WTC11 (cell line): ENCODE measurements at regions not wholly inside any gene's neighbourhood (a gene's known extent, or its start where the extent isn't known, plus 50 kb on each side); places are given as distances from the start of the nearest gene placed in this dataset.

Experiments
- AR ChIP-seq: fragments of 250-450 bp; sonication (Bioruptor Pico); IDR thresholded peaks from 2 replicates; pipeline ENCODE4 v1.9.0; 2021; ENCODE audit warnings: mild to moderate bottlenecking
- CBFB ChIP-seq: sonication (generic); formaldehyde crosslinking; IDR thresholded peaks from 2 replicates; pipeline ENCODE4 v1.8.1; 2022; ENCODE audit warnings: mild to moderate bottlenecking, low read depth, missing genetic modification reagents
- KAT7 ChIP-seq: sonication (generic); formaldehyde crosslinking; IDR thresholded peaks from 2 replicates; pipeline ENCODE4 v1.8.1; 2023; ENCODE audit warnings: missing genetic modification reagents, mild to moderate bottlenecking, borderline replicate concordance
- MAX ChIP-seq: sonication (generic); formaldehyde crosslinking; IDR thresholded peaks from 2 replicates; pipeline ENCODE4 v1.8.0; 2022; ENCODE audit warnings: mild to moderate bottlenecking, missing genetic modification reagents
- SMAD4 ChIP-seq: sonication (generic); formaldehyde crosslinking; IDR thresholded peaks from 2 replicates; pipeline ENCODE4 v1.8.0; 2022; ENCODE audit warnings: mild to moderate bottlenecking, missing genetic modification reagents
- USF1 ChIP-seq: sonication (generic); formaldehyde crosslinking; IDR thresholded peaks from 2 replicates; pipeline ENCODE4 v1.8.0; 2022; ENCODE audit warnings: mild to moderate bottlenecking, missing genetic modification reagents
- USF2 ChIP-seq: sonication (generic); formaldehyde crosslinking; IDR thresholded peaks from 2 replicates; pipeline ENCODE4 v1.8.1; 2023; ENCODE audit warnings: mild to moderate bottlenecking, missing genetic modification reagents, moderate library complexity
- ZNF121 ChIP-seq: sonication (generic); formaldehyde crosslinking; IDR thresholded peaks from 2 replicates; pipeline ENCODE4 v1.8.0; 2023; ENCODE audit warnings: missing genetic modification reagents
- ZNF232 ChIP-seq: sonication (generic); formaldehyde crosslinking; IDR thresholded peaks from 2 replicates; pipeline ENCODE4 v1.8.0; 2022; ENCODE audit warnings: mild to moderate bottlenecking, missing genetic modification reagents
- TF ChIP-seq, protein P1 (sequence below): fragments of 200-600 bp; IDR thresholded peaks from 2 replicates; pipeline ENCODE4 v1.8.0; 2022; ENCODE audit warnings: antibody characterized with exemption

DNA sequence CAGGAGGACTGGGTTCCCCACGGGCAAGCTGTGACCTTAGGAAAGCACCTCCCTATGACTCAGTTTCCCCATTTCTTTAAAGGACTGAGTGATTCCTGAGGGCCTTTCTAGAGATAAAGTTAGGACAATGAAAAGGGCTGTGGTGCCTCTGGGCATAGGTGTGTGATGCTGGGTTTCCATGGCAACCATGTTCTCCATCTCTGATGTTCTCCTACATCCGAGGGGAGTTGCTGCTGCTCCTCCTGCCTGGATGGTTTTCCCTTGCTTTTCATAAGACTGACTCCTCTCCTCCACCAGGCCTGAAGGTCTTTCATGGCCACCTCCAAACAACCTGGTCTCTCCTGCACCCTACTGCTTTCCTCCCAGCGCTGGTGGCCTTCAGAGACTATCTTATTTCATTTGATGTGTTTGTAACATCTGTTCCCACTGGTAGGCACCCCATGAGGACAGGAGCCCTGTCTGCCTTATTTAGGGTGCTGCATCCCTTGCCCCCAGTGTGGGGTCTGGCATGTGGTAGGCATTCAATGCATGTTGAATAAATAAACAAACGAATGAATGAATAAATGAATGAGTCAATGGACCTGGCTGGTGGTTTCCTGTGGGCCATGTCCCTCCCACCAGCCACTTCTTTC is 112.2 kb upstream of the HAND1 start:
- TF ChIP-seq, protein P1, sequence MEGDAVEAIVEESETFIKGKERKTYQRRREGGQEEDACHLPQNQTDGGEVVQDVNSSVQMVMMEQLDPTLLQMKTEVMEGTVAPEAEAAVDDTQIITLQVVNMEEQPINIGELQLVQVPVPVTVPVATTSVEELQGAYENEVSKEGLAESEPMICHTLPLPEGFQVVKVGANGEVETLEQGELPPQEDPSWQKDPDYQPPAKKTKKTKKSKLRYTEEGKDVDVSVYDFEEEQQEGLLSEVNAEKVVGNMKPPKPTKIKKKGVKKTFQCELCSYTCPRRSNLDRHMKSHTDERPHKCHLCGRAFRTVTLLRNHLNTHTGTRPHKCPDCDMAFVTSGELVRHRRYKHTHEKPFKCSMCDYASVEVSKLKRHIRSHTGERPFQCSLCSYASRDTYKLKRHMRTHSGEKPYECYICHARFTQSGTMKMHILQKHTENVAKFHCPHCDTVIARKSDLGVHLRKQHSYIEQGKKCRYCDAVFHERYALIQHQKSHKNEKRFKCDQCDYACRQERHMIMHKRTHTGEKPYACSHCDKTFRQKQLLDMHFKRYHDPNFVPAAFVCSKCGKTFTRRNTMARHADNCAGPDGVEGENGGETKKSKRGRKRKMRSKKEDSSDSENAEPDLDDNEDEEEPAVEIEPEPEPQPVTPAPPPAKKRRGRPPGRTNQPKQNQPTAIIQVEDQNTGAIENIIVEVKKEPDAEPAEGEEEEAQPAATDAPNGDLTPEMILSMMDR = no peak
- TF ChIP-seq USF2 (CRISPR knock-in tag) (no peak), SMAD4 (CRISPR knock-in tag) (no peak), MAX (no peak), CBFB (CRISPR knock-in tag) (no peak), KAT7 (no peak), ZNF232 (CRISPR knock-in tag) (no peak), AR (CRISPR knock-in tag) (no peak), ZNF121 (no peak), USF1 (CRISPR knock-in tag) (no peak)
